OCI-LY7 (cell line): ENCODE measurements at regions not wholly inside any gene's neighbourhood (a gene's known extent, or its start where the extent isn't known, plus 50 kb on each side); places are given as distances from the start of the nearest gene placed in this dataset.

Source experiments
- BruUV-seq: library from RNA; stranded (reverse); fragments of 400-500 nt; replicated peaks from 2 replicates; lab custom pipeline; 2021; lab: Mats Ljungman, UMichigan
- CTCF ChIA-PET: fragments of 300-600 bp; sonication (Branson Sonifier 250); formaldehyde crosslinking; loops from one replicate; lab custom pipeline; 2022; ENCODE audit warnings: antibody characterized with exemption; ENCODE audit not compliant: unreplicated experiment; lab: Charles Lee
- POLR2A ChIA-PET: fragments of 300-600 bp; sonication (Branson Sonifier 250); formaldehyde crosslinking; loops from one replicate; lab custom pipeline; 2022; ENCODE audit warnings: antibody characterized with exemption; lab: Charles Lee
- DNase-seq: peaks from one replicate; pipeline ENCODE4 v3.0.0-alpha.2; 2015; ENCODE audit warnings: low spot score
- H2AFZ ChIP-seq: fragments of 200-600 bp; sonication (generic), shearing (Covaris generic); 2 replicates; pipeline ENCODE4 v1.6.1; 2014; ENCODE audit warnings: mild to moderate bottlenecking, antibody characterized with exemption, low read length, moderate library complexity
- H3K27ac ChIP-seq: fragments of 200-600 bp; sonication (generic); 2 replicates; pipeline ENCODE4 v1.5.1; 2014; ENCODE audit warnings: mixed run types, low read depth, mild to moderate bottlenecking, moderate library complexity, low read length, inconsistent platforms; ENCODE audit not compliant: poor library complexity, severe bottlenecking
- H3K36me3 ChIP-seq: fragments of 200-600 bp; sonication (generic); 2 replicates; pipeline ENCODE4 v1.6.1; 2014; ENCODE audit warnings: mild to moderate bottlenecking, antibody characterized with exemption, low read length, moderate library complexity, mixed read lengths; ENCODE audit not compliant: insufficient read depth
- H3K4me1 ChIP-seq: fragments of 200-600 bp; sonication (generic); 2 replicates; pipeline ENCODE4 v1.5.1; 2014; ENCODE audit warnings: mild to moderate bottlenecking, low read length; ENCODE audit not compliant: insufficient read depth, poor library complexity, severe bottlenecking
- H3K4me2 ChIP-seq: fragments of 200-600 bp; sonication (generic); 2 replicates; pipeline ENCODE4 v1.6.1; 2014; ENCODE audit warnings: mild to moderate bottlenecking, low read length
- H3K4me3 ChIP-seq: fragments of 200-600 bp; sonication (generic); 2 replicates; pipeline ENCODE4 v1.5.1; 2014; ENCODE audit warnings: mild to moderate bottlenecking, low read depth, low read length; ENCODE audit not compliant: poor library complexity, severe bottlenecking
- H3K79me2 ChIP-seq: fragments of 200-600 bp; sonication (generic); 2 replicates; pipeline ENCODE4 v1.6.1; 2016; ENCODE audit warnings: low read depth, mild to moderate bottlenecking, low read length, moderate library complexity, mixed read lengths; ENCODE audit not compliant: insufficient read depth
- H3K9me2 ChIP-seq: fragments of 200-600 bp; sonication (generic); 2 replicates; pipeline ENCODE4 v1.6.1; 2016; ENCODE audit warnings: mild to moderate bottlenecking, low read length, mixed read lengths; ENCODE audit not compliant: insufficient read depth
- H3K9me3 ChIP-seq: fragments of 200-600 bp; sonication (generic); 2 replicates; pipeline ENCODE4 v1.6.1; 2014; ENCODE audit warnings: mild to moderate bottlenecking, mixed run types, low read length, mixed read lengths
- H4K20me1 ChIP-seq: fragments of 200-600 bp; sonication (generic); 2 replicates; pipeline ENCODE4 v1.6.1; 2014; ENCODE audit warnings: mild to moderate bottlenecking, antibody characterized with exemption, low read length, moderate library complexity, mixed read lengths; ENCODE audit not compliant: insufficient read depth
- CTCF ChIP-seq: fragments of 200-600 bp; sonication (generic); conservative IDR thresholded peaks from 2 replicates; pipeline ENCODE4 v1.5.1; 2014; ENCODE audit warnings: mild to moderate bottlenecking, antibody characterized with exemption, low read length, moderate library complexity, mixed read lengths
- EZH2phosphoT487 ChIP-seq: fragments of 200-600 bp; sonication (generic); IDR thresholded peaks from 2 replicates; pipeline ENCODE4 v1.6.1; 2018; ENCODE audit warnings: low read depth, borderline replicate concordance, mild to moderate bottlenecking, mixed run types, antibody characterized with exemption, low read length, moderate library complexity, mixed read lengths
- intact Hi-C: fragments of 100-400 bp; cut with micrococcal nuclease; formaldehyde crosslinking; loops from one replicate; pipeline ENCODE4 v1.10.0; 2022; ENCODE audit not compliant: unreplicated experiment

GRCh38 chr14:95394297-95395097, 74.8 kb upstream of the CLMN start:
- H3K79me2 ChIP-seq = no peaks in the 10 kb centered on the region
- BruUV-seq = no TSS peak
- no peaks in the 10 kb centered on the region for H3K4me1 ChIP-seq
- no peak overlapping the region for H3K4me2 ChIP-seq
- H3K9me2 ChIP-seq = no peaks in the 10 kb centered on the region
- no peak overlapping the region for H3K27ac ChIP-seq
- no peak for TF ChIP-seq CTCF
- no peak for TF ChIP-seq EZH2phosphoT487
- DNase-seq = no peak
- ChIA-PET CTCF (no interaction called here), POLR2A (no interaction called here)
- H3K9me3 ChIP-seq = no peaks in the 10 kb centered on the region
- intact Hi-C loops = no loop called here
- no peaks in the 10 kb centered on the region for H4K20me1 ChIP-seq
- H3K4me3 ChIP-seq = no peak overlapping the region
- no peak overlapping the region for H2AFZ ChIP-seq
- H3K36me3 ChIP-seq = no peaks in the 10 kb centered on the region

GRCh38 chr14:95392841-95393240, 73.1 kb upstream of the CLMN start:
- ChIA-PET POLR2A (no interaction called here), CTCF (no interaction called here)
- Histone ChIP-seq H3K36me3 (no peaks in the 10 kb centered on the region), H3K4me2 (no peak overlapping the region), H3K27ac (no peak overlapping the region), H3K9me2 (no peaks in the 10 kb centered on the region), H4K20me1 (no peaks in the 10 kb centered on the region), H3K79me2 (no peaks in the 10 kb centered on the region), H3K9me3 (no peaks in the 10 kb centered on the region), H3K4me1 (no peaks in the 10 kb centered on the region), H2AFZ (no peak overlapping the region), H3K4me3 (no peak overlapping the region)
- no TSS peak for BruUV-seq
- TF ChIP-seq CTCF = no peak
- no peak for TF ChIP-seq EZH2phosphoT487
- DNase-seq = no peak
- intact Hi-C loops = no loop called here

GRCh38 chr14:95391331-95391730, 71.6 kb upstream of the CLMN start:
- no peak for TF ChIP-seq EZH2phosphoT487
- no peak for TF ChIP-seq CTCF
- Histone ChIP-seq H3K4me2 (no peak overlapping the region), H3K79me2 (no peaks in the 10 kb centered on the region), H3K4me1 (no peaks in the 10 kb centered on the region), H3K36me3 (no peaks in the 10 kb centered on the region), H3K9me2 (no peaks in the 10 kb centered on the region), H2AFZ (no peak overlapping the region), H3K4me3 (no peak overlapping the region), H4K20me1 (no peaks in the 10 kb centered on the region), H3K9me3 (no peaks in the 10 kb centered on the region), H3K27ac (no peak overlapping the region)
- BruUV-seq = no TSS peak
- POLR2A ChIA-PET = interaction anchor here (0.7 kb wide), 1 partner anchor 73 kb away, joined by 3 read pairs; no protein-coding TSS in a partner anchor
- CTCF ChIA-PET = no interaction called here
- no peak for DNase-seq
- intact Hi-C loops = no loop called here
